ENCODE measurements at regions not wholly inside any gene's neighbourhood (a gene's known extent, or its start where the extent isn't known, plus 50 kb on each side); places are given as distances from the start of the nearest gene placed in this dataset.

- no peak for TF ChIP-seq POLR2A (IDR thresholded peaks at IDR 0.05; ENCODE audit: low read length)
- no peak for TF ChIP-seq GATA1 (IDR thresholded peaks at IDR 0.05; ENCODE audit: low read depth, low read length)
Observed at GRCh38 chr17:22694362-22695227, 1002.3 kb downstream of the KCNJ18 start.
